ENCODE measurements at regions not wholly inside any gene's neighbourhood (a gene's known extent, or its start where the extent isn't known, plus 50 kb on each side); places are given as distances from the start of the nearest gene placed in this dataset.

DNA sequence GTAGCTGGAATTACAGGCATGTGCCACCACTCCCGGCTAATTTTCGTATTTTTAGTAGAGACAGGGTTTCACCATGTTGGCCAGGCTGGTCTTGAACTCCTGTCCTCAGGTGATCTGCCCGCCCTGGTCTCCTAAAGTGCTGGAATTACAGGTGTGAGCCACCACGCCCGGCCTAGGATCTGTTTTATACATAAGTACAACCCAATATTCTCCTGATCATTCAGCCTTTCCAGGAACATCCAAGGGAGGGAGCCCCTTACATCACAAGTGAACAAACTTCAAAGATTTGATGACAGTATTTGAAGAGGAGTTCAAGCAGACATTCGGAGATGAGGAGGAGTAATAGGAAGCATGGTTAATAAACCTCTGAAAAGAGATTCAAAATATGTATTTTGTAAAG, 54.9 kb upstream of the RAB3GAP2 start:
- TF ChIP-seq EZH2 (IDR thresholded peaks at IDR 0.05; ENCODE audit: low read depth, unreplicated experiment): no peak
- TF ChIP-seq EZH2phosphoT487 (IDR thresholded peaks at IDR 0.05; ENCODE audit: unreplicated experiment): no peak
- TF ChIP-seq, protein P1, sequence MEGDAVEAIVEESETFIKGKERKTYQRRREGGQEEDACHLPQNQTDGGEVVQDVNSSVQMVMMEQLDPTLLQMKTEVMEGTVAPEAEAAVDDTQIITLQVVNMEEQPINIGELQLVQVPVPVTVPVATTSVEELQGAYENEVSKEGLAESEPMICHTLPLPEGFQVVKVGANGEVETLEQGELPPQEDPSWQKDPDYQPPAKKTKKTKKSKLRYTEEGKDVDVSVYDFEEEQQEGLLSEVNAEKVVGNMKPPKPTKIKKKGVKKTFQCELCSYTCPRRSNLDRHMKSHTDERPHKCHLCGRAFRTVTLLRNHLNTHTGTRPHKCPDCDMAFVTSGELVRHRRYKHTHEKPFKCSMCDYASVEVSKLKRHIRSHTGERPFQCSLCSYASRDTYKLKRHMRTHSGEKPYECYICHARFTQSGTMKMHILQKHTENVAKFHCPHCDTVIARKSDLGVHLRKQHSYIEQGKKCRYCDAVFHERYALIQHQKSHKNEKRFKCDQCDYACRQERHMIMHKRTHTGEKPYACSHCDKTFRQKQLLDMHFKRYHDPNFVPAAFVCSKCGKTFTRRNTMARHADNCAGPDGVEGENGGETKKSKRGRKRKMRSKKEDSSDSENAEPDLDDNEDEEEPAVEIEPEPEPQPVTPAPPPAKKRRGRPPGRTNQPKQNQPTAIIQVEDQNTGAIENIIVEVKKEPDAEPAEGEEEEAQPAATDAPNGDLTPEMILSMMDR (conservative IDR thresholded peaks at IDR 0.05; ENCODE audit: low read depth in 2 of 2): no peak
- TF ChIP-seq, protein P2, sequence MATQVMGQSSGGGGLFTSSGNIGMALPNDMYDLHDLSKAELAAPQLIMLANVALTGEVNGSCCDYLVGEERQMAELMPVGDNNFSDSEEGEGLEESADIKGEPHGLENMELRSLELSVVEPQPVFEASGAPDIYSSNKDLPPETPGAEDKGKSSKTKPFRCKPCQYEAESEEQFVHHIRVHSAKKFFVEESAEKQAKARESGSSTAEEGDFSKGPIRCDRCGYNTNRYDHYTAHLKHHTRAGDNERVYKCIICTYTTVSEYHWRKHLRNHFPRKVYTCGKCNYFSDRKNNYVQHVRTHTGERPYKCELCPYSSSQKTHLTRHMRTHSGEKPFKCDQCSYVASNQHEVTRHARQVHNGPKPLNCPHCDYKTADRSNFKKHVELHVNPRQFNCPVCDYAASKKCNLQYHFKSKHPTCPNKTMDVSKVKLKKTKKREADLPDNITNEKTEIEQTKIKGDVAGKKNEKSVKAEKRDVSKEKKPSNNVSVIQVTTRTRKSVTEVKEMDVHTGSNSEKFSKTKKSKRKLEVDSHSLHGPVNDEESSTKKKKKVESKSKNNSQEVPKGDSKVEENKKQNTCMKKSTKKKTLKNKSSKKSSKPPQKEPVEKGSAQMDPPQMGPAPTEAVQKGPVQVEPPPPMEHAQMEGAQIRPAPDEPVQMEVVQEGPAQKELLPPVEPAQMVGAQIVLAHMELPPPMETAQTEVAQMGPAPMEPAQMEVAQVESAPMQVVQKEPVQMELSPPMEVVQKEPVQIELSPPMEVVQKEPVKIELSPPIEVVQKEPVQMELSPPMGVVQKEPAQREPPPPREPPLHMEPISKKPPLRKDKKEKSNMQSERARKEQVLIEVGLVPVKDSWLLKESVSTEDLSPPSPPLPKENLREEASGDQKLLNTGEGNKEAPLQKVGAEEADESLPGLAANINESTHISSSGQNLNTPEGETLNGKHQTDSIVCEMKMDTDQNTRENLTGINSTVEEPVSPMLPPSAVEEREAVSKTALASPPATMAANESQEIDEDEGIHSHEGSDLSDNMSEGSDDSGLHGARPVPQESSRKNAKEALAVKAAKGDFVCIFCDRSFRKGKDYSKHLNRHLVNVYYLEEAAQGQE (IDR thresholded peaks at IDR 0.05; ENCODE audit: unreplicated experiment): no peak
- TF ChIP-seq POLR2AphosphoS5 (IDR thresholded peaks at IDR 0.05; ENCODE audit: low read depth): no peak
- TF ChIP-seq JUNB (IDR thresholded peaks at IDR 0.05; ENCODE audit: unreplicated experiment): no peak
- TF ChIP-seq CREB1 (CRISPR knock-in tag; IDR thresholded peaks at IDR 0.05; ENCODE audit: low read depth): no peak
- TF ChIP-seq, protein P3, sequence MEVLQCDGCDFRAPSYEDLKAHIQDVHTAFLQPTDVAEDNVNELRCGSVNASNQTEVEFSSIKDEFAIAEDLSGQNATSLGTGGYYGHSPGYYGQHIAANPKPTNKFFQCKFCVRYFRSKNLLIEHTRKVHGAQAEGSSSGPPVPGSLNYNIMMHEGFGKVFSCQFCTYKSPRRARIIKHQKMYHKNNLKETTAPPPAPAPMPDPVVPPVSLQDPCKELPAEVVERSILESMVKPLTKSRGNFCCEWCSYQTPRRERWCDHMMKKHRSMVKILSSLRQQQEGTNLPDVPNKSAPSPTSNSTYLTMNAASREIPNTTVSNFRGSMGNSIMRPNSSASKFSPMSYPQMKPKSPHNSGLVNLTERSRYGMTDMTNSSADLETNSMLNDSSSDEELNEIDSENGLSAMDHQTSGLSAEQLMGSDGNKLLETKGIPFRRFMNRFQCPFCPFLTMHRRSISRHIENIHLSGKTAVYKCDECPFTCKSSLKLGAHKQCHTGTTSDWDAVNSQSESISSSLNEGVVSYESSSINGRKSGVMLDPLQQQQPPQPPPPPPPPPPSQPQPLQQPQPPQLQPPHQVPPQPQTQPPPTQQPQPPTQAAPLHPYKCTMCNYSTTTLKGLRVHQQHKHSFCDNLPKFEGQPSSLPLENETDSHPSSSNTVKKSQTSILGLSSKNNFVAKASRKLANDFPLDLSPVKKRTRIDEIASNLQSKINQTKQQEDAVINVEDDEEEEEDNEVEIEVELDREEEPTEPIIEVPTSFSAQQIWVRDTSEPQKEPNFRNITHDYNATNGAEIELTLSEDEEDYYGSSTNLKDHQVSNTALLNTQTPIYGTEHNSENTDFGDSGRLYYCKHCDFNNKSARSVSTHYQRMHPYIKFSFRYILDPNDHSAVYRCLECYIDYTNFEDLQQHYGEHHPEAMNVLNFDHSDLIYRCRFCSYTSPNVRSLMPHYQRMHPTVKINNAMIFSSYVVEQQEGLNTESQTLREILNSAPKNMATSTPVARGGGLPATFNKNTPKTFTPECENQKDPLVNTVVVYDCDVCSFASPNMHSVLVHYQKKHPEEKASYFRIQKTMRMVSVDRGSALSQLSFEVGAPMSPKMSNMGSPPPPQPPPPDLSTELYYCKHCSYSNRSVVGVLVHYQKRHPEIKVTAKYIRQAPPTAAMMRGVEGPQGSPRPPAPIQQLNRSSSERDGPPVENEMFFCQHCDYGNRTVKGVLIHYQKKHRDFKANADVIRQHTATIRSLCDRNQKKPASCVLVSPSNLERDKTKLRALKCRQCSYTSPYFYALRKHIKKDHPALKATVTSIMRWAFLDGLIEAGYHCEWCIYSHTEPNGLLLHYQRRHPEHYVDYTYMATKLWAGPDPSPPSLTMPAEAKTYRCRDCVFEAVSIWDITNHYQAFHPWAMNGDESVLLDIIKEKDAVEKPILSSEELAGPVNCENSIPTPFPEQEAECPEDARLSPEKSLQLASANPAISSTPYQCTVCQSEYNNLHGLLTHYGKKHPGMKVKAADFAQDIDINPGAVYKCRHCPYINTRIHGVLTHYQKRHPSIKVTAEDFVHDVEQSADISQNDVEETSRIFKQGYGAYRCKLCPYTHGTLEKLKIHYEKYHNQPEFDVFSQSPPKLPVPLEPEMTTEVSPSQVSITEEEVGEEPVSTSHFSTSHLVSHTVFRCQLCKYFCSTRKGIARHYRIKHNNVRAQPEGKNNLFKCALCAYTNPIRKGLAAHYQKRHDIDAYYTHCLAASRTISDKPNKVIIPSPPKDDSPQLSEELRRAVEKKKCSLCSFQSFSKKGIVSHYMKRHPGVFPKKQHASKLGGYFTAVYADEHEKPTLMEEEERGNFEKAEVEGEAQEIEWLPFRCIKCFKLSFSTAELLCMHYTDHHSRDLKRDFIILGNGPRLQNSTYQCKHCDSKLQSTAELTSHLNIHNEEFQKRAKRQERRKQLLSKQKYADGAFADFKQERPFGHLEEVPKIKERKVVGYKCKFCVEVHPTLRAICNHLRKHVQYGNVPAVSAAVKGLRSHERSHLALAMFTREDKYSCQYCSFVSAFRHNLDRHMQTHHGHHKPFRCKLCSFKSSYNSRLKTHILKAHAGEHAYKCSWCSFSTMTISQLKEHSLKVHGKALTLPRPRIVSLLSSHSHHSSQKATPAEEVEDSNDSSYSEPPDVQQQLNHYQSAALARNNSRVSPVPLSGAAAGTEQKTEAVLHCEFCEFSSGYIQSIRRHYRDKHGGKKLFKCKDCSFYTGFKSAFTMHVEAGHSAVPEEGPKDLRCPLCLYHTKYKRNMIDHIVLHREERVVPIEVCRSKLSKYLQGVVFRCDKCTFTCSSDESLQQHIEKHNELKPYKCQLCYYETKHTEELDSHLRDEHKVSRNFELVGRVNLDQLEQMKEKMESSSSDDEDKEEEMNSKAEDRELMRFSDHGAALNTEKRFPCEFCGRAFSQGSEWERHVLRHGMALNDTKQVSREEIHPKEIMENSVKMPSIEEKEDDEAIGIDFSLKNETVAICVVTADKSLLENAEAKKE (CRISPR knock-in tag; IDR thresholded peaks at IDR 0.05): no peak

Data from GM23338 (cell line).